GM18520 (cell line): ENCODE measurements at regions not wholly inside any gene's neighbourhood (a gene's known extent, or its start where the extent isn't known, plus 50 kb on each side); places are given as distances from the start of the nearest gene placed in this dataset.
"Not testable (repeated sequence)": the region's sequence is repeated elsewhere in the genome, so short reads cannot be mapped to it uniquely, and the experiment has no call there.

ENCODE experiments used
- ATAC-seq: cut with Tn5 transposase; IDR thresholded peaks from one replicate; pipeline ENCODE4 v1.9.1; 2021; ENCODE audit not compliant: unreplicated experiment

- ATAC-seq = no peak
These were observed 50.2 kb upstream of the THSD7B start for GRCh38 chr2:136715146-136715545.

- ATAC-seq = no peak
These were observed 50.8 kb upstream of the THSD7B start for GRCh38 chr2:136714452-136714951.

DNA sequence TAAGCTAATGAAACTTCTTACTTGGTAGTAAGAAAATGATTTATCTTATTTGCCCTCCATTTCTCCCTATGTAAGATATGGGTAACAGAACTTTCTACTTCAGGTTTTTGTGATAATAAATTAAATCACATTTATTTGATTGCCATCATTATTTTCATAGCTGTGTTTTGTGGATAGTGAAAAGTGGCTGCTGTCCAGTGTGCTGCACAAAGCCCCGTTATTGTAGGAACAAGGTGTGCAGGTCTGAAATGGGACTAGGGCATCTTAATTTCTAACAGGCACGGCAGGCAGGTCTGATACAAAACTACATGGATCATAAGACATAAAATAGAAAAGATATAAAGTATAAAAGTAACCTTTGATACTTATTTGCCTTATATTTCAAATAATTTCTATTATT, 51.6 kb upstream of the THSD7B start:
- no peak for ATAC-seq

GRCh38 chr2:136705336-136705735, 60.0 kb upstream of the THSD7B start:
- no peak for ATAC-seq

DNA sequence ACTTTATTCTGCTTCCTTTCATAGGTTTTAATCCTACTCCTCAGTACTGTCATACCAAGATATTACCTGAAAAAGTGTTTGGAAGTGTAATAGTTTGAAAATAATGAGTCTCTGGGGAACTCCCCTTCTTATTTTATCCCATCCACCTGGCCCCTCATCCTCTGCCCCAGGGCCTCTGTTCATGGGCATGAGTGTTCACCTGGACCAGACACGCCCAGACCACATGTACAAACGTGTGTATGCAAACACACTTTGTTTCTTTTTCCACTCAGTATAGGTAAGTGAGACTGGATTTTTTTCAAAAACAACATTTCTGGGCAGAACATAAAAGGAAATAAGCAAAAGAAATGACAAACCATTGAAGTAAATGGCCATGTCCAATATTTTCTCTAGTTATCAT, 62.1 kb upstream of the THSD7B start:
- no peak for ATAC-seq

DNA sequence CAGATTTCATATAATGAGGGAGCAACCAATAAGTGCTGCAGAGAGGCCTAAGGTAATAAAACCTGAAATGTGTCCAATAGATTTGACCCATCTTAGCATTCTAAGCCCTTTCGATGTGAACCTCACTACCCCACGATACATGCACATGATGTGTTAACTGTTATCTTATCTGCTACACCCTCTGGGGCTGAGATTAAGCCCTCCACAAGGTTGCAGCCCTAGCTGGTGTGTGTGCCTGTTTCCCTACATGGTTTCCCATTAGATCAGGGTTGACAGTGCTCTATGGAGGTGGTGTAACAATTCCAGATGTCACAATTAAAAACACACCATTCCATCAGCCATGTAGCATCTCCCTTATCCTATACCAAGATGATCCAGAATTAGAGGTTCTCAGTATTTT, 68.9 kb upstream of the THSD7B start:
- ATAC-seq = no peak

- ATAC-seq = no peak
These were observed 71.4 kb upstream of the THSD7B start for GRCh38 chr2:136693966-136694365.

DNA sequence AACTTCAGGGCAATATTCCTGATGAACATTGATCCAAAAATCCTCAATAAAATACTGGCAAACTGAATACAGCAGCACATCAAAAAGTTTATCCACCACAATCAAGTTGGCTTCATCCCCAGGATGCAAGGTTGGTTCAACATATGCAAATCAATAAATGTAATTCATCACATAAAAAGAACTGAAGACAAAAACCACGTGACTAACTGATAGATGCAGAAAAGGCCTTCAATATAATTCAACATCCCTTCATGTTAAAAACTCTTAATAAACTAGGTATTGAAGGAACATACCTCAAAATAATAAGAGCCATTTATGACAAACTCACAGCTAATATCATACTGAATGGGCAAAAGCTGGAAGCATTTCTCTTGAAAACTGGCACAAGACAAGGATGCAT, 85.3 kb upstream of the THSD7B start:
- ATAC-seq = not testable (repeated sequence)

- ATAC-seq = no peak
These were observed 99.6 kb upstream of the THSD7B start for GRCh38 chr2:136665736-136666135.

DNA sequence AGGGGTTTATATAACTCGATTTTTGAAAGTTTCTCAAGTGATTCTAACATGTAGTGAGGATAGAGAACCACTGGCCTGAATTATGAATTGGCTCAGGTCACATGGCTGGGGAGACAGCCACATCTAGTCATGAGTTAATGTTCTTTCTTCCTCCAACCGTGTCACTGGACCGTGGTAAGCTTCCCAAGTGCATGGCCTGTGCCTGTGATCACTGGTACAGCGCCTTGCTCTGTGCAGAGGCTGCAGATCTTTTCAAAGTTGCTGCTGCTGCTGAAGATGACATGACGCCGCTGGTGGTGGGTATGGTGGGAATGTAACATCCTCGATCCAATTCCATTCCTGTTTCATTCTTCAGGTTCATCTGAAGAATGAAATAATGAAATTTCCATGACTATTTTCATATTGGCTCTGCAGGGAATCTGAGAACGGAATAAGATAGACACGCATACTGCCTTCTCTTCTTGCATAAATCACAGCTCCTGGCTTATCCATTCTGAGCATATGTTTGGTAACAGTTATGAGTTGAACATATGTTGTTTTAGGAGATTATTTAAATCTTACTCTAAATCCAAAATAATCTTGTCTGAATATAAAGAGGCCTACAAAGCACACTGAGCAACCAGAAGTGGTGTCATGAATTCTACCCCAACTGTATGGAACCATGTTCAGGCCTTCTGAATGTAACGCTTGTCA, 100.5 kb upstream of the THSD7B start:
- no peak for ATAC-seq

- ATAC-seq = no peak
These were observed 107.1 kb upstream of the THSD7B start for GRCh38 chr2:136658201-136658600.

DNA sequence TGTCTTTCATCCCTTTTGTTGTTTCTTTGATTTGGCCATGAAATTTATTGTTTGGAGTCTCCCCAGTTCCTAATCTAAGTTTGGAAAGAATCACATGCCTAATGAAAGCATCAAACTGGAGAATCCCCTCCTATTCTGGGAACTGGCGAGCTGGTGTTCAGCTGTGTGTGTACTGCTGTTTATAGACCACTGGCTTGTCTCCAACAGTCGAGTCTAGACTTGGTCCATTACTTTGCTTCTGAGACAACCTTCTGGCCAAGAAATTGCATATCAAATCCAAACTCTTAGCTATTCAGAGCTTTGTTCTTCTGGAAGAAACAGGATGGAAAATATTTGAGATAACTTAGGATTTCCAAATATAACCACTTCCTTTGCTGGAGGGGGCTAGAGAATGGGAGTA, 111.5 kb upstream of the THSD7B start:
- no peak for ATAC-seq

GRCh38 chr2:136651456-136652010, 113.8 kb upstream of the THSD7B start:
- no peak for ATAC-seq

GRCh38 chr2:136647039-136647438, 118.3 kb upstream of the THSD7B start:
- no peak for ATAC-seq

- ATAC-seq = no peak
These were observed 120.0 kb upstream of the THSD7B start for GRCh38 chr2:136645236-136645828.

GRCh38 chr2:136639651-136640050, 125.7 kb upstream of the THSD7B start:
- no peak for ATAC-seq

DNA sequence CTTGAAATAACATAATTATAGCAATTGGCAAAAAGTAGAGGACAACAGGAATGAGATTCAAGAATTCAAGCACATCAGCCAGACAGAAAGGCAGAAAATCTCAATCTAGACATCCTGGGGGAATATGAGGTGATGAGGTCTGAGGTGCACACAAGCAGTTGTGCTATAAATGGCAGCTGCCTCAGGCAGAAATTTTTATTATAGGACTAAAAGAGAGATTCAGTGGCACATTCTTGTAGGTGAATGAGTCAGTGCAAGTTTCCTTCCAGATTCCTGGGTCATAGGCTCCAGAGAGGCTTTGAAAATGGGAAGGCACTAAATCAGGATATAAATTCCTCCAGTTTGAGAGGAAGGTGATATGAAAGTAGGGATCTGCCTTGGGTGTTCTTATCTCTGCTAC, 127.2 kb upstream of the THSD7B start:
- no peak for ATAC-seq

GRCh38 chr2:136637402-136637801, 127.9 kb upstream of the THSD7B start:
- ATAC-seq = no peak

GRCh38 chr2:136628490-136628889, 136.9 kb upstream of the THSD7B start:
- no peak for ATAC-seq

DNA sequence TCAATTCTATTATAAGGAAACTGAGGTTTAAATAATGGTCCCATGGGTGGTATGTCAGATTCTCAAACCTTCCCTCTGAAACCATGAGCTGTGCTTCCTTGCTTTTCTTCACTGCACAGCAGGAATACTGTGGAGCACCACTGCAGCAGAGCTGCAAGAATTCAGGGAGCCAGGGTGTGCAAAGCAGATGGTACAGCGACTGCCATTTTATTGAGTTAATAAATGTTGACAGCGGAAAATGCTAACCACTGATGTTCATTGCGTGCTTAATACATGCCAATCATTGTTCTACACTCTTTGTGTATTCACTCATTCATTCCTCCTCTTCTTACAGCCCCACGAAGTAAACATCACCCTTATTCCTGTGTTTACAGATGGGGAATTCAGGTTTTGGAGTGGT, 152.2 kb upstream of the THSD7B start:
- ATAC-seq = no peak

- no peak for ATAC-seq
These were observed 153.3 kb upstream of the THSD7B start for GRCh38 chr2:136612079-136612478.

GRCh38 chr2:136611451-136611850, 153.9 kb upstream of the THSD7B start:
- no peak for ATAC-seq
